DMS153 treated with DMSO at 0.1 percent for 48 hours (cell line): ENCODE measurements at regions not wholly inside any gene's neighbourhood (a gene's known extent, or its start where the extent isn't known, plus 50 kb on each side); places are given as distances from the start of the nearest gene placed in this dataset.

Experiments used
- DNase-seq: peaks from one replicate; lab custom pipeline; 2025; ENCODE audit not compliant: unreplicated experiment; lab: John Stamatoyannopoulos, UW

DNA sequence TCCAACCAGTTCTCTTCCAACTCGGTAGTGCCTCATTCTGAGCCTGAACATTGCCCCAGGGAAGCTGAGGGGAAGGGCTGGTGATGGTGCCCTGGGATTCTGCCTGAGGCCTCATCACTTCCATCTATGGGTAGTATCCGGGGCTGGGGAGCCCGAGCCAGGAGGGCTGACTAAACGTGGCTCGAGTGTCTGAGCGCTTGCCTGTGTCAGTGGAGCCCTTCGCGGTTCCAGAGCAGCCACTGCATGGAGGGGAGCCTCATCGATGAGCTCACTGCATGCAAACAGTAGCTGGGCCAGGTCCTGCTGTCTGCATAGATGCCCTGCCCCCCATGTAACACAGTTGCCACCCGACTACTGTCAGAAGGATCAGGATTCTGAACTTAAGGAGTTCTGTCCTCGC lies 129.3 kb downstream of the GLI2 start:
- DNase-seq, result no peak

DNA sequence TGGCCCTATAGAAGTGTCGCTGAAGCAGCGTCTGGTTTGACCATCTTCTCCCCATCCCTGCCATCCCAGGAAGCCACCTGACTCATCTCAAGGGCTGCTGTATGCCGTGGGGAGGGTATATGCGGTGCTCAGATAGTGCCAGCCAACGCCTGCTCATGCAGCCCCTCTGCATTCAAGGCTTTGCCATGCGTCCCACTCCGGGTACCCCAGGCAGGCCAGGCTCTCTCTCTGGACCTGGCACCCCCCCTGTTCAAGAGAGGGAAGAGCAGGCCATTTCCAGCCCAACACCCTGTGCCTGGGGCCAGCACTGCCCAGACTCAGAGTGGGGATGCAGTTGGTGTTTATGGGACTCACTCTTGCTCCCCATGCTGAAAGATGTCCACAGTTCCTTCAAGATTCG lies 130.0 kb downstream of the GLI2 start:
- no peak for DNase-seq

DNA sequence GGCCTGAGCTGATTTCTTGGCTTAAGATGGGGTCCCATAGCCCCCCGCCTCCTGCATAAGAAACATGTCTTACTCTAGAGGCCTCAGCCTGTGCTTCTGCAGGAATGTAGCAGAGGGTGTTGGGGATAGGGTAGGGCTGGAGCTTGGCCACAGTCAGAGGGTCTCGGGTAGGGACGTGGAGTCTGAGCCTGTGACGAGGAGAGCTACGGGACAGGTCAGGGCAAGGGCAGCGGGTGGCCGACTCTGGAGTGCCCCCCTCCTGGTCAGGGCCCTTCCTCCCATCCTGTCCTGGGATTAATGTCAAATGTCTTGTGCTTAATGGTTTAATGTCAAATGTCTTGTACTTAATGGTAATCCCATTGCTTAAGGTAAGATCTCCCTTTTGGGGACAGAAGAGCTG lies 130.4 kb downstream of the GLI2 start:
- DNase-seq, result no peak

DNA sequence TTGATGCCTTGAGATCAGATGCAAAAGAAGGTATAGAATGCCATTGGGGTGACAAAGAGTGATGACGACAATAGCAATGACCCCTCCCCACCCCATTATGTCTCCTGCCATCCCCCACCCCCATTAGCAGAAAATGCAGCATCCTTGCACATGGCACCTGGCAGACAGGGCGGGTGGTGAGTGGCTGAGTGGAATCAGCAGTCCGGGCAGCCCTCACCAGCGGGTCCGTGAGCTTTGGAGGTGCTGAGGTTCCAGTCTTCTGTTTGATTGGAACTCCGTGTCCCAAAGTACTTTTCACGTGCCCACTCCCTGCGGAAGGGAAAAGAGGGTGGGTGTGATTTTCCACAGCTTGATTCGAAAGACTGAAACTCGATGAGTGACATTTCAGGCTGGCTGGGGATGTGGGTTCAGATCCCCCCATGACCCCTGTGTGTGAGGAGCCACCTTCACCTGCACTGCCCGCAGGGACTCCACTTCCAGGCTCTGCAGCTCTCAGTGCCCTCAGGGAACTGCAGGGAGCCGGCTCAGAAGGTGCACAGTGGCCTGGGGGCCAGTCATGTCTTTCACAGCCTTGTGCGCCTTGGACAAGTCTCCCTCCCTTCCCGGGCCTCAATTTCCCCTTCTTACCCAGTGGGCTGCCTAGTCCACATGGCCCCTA lies 130.9 kb downstream of the GLI2 start:
- DNase-seq, result no peak

DNA sequence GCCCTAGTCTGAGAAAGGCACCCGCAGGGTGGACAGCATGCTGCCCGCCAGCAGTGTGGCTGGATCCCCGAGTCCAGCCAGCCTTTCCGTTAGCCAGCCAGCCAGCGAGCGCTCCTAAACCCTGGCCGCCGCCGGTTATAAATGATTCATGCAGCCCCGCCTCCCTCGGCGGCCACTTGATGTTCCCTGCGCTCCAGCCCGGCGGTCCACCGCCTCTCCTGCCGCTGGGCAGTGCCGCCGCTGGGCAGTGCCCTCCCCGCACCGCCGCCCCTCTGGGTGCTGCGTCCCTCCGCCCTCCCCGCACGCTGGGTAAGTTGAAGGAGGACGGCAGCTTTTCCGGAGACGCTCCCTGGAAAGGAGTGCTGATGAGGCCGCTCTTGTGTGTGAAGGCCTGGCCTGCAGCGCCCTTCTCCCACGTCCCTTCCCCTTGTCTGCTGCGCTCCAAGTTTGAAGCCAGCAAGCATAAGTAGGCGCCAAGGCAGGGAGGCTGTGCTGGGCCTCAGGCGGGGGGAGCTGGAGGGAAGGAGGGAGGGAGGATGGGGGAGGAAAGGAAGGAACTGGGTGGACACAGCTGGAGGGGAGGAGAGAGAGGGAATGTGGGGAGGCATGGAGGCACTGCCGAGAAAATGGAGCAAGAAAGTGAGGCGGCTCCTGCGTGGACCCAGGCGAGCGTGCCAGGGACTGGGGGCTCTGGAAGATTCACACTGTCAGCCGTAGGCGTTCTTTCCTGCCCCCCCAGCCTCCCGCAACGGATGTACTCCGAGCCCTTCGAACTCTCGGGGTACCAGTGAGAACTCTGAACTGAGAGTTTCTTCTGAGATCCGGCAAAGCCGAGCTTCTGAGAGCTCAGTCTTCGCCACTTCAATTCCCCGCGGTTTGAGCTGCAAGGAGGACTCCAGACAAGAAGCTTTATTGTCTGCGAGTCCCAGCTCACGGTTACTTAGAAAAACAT lies 131.9 kb downstream of the GLI2 start:
- no peak for DNase-seq

DNA sequence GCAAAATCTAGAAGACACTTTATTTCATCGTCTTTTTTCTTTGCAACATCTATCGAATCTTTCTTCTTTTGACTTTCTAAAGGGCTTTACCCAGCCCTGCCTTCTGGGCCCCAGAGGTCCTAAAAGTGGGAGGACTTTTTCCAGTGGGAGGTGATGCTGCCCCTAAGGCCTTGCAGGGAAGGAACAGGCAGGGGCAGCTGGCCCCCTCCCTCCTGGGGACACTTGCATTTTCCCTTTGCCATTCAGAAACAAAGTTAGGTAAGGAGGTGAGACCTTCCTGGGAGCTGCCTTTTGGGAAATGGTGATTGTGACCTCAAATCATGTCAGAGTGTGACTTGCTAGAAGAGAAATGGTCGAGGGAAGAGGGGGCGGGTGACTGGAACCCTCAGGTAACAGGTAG lies 132.7 kb downstream of the GLI2 start:
- DNase-seq, result no peak

DNA sequence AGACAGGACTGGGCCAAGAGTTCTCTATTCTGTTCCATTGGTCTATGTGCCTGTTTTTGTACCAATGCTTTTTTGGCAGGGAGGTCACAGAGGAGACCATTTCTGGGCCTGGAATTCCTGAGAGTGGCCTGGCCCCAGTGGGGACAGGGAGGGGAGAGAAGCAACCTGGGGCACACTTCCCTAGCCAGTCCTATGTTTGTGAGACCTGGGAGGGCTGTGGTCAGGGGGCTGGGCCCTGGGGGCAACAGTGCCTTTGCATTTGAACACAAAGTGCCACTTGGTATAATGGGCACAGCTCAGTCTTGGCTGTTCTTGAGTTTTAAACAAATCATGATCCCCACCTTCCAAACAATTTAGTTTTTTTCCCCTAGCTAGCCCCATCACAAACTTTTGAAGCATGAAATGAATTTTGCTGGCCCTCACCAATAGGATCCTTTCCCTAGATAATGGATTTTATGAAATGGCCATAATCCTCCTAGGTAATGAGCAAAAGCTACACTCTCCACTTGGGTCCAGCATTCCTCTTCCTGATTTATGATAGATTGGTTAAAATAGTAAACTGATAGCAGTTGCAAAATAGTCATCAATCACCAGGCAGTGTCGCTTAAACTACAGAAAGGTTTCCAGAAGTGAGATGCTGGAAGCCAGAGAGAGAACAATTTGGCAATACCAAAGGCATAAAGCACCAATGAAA lies 133.5 kb downstream of the GLI2 start:
- no peak for DNase-seq

DNA sequence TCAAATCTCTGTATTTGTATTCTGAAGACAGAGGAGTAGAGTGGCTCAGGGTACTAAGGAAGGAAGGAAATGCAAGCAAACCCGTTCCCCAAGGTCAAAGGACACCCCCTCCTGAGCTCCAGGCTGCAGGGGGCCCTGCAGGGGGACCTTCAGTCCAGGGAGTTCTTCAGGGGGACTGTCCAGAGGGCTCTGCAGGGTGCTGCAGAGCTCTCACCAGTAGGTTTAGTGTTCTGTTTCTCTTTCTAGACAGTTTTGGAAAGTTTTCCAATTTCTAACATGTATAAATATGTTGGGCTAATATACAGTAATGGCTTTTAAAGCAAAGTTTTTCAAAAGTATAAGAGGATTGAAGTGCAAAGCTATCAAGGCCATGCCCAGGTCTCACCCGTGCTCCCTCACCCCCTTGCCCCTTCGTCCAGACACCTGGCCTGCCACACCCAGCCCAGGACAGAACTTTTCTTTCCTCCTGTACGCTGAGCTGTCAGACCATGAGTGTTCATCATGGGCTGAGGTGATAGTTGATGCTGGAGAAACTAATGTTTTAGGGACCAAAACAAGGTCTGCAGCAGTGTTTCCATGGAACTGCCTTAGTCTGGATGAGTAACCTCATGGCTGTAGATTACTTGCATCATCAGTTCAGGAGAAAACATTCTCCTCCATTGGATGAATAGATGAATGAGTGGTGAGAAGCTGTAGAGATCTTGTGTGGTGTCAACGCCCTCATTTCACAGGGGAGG lies 134.2 kb downstream of the GLI2 start:
- DNase-seq, result no peak

DNA sequence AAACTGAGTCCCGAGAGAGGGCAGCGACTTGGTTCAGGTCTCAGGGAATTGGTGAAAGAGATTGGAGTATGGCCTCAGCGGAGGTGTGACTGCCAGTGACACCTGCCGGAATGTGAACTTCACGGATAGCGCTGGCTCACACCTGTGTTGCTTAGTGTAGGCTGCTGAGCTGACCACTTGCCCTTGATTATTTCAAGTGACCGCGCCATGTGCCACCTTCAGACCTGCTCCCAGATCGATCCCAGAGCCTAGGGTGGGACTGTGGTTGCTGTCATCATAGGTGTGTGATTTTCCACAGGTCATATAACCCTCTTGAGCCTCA lies 134.8 kb downstream of the GLI2 start:
- DNase-seq, result no peak

DNA sequence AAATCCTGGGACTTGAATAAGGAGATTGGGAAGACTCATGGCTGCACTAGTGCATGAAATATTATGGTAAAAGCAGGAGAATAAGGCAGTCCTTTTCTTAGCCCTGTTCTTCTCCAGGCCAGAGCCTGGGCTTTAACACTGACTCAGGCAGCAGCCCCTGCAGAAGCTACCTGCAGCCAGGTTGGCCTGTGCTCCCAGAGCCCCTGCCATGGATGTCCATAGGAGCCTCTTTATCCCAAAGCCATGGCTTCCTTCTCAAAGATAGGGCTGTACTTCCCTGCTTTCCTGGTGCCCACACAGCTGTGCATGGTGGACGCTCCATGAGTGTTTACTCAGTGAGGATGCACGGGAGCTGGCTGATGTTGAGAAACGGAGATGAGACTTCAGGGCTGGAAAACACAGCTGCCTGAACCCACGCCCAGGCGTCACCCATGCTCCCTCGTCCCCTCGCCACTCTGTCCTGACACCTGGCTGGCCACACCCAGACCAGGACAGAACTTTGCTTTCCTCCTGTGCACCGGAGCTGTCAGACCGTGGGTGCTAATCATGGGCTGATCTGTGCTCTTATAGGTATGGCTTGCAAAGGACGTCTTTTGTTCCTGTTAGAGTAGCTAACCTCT lies 135.5 kb downstream of the GLI2 start:
- no peak for DNase-seq

DNA sequence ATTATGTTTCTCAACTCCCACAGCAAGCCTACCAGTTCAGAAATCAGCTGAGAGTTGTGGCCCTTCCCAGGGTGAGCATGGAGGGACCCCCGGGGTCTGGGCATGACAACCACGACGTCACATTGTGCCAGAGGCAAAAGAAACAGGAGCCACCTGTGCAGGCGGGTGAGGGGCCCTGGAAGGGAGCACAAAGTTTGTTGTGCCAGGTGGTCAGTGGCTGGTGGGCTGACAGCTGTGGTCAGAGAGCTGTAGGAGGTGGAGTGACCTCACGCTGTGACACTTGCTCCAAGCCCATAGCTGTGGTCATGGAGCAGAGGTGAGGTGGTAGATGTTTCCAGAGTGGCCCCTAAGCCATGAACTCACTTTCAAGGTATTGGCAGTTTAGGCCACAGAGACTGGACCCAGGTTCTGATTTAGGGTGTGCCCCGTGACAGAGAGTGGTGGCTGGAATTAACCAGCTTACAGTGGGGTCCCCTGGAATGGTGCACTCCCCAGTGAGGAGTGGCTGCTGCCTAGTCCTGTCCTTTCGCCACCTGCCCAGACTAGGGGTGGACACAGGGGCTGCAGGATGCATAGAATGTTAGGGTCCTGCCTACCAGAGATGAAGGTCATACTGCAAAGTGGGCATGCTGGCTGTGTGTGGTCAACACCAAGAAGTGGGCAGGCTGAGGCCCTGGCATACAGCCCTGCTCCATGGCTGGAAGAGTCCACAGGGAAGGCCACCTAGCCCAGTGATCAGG lies 136.4 kb downstream of the GLI2 start:
- DNase-seq, result no peak

DNA sequence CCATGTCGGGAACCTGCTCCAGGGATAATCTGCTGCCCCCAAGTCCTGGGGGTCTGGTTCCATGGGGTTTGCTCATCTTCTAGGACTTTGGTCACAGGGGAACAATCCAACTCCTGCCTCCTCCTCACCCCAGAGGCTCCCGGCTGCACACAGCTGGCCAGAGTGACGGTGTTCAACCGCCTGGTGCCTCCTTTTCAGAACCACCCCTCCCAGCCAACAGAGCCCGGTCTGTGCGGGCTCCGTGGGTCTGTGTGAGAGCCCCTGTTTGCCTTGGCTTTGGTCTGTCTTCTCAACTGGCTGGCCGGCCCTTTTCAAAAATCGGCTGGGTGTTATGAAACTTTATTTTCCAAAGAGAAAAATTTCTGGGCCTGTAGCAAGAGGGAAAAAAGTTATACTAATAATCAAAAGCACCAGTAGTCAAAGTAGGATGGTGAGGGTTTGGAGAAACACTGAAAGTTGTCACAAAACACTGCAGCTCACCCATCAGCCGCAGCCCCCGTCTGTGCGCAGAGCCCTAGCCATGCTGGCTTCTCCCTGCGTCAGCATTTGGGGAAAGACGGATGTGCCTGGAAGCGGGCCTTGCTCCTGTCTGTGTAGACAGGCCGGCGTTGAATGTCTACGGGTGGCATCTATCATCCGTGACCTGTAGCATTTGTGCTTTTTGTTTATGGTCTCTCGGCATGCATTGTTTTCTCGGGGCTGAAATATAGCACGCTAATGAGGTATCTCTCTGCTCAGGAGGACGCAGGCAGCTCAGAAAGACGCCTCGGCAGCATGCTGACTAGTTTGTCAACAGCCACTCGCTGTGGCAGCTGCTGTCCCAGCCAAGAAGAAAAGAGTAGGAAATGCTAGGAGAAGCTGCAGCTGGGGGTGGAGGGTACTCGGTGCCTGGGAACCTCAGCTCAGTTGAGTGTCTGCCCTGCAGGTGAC lies 138.6 kb downstream of the GLI2 start:
- DNase-seq, result no peak

DNA sequence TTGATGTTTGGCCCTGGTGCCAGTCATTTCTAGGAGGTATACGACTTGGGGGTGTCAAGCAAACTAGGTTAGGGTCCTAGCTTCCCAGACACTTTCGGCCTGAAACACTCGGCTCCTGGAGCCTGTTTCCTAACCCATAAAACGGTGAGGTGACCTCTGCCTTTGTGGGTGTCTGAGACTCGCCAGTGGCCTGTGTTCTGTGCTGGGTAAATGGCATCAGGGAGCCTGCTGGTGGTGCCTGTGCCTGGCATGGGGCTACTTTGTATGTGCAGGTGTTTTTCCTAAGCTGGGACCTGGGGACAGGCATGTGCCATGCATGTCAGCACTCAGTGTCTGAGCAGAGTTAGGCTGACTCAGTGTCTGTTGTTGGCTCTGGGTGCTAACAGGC lies 139.2 kb downstream of the GLI2 start:
- no peak for DNase-seq

DNA sequence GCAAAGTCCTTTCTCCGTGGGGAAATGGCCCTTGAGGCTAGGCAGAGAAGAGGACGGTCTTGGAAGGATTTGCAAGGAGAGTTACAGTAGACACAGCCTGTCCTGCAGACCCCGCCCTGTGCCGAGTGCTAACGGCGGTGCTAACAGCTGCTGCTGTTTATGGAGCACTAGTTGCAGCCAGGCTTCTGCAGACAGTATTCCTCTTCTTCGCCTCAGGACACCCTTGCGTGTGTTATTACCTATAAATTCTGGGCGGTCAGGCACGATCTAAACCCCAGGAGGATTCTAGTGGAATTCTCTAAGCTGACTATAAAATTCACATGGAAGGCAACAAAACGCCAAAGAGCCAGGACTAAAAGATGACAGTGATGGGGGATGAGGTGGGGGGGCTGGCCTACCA lies 139.8 kb downstream of the GLI2 start:
- DNase-seq, result no peak

DNA sequence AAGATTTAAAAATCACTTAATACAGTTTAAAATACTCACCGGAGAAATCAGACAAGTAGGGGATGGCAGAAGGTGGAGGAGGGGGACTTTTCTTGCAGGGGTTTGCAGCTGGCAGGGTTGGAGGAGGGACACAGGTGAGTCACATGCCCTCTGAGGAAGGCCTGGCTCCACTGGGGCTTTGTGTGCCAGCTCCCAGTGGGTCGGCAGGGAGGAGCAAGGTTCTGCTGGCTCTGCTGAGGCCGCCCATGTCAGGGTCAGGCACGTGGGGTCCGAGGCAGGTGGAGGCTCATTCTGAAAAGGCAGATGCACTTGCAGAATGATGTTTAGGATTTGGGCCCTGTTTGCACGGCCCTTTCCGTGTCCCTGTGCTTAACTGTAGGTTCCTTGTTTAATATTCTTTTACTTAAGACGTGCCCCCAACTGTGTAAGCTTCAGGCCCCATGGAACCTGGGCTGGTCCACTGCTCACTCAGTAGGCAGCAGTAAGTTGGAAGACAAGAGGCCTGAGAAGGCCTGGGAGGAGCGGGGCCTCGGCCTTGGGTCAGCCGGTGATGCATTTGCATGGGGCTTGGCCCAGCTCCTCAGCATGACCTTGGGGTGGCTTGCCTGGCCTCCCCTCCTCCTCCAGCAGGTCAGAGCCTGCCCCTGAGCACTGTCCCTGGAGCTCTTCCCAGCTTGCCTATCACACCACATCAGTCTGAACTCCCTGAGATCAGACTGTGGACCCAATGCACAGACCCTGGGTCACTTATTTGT lies 141.0 kb downstream of the GLI2 start:
- no peak for DNase-seq

DNA sequence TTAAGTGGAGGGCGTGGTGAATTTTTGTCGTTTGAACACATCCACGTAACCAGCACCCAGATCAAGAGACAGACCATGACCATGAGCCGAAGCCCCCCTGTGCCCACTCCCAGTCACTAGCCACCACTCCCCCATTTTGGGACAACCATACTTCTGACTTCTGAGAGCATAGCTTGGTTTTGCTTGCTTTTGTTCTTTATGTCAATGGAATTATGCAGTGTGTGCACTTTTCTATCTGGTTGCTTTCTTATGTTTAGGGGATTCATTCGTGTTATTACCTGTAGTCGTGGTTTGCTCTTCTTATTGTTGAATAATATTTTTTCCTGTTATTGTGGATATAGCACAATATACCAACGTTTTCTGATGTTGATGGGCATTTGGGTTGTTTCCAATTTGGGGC lies 141.7 kb downstream of the GLI2 start:
- no peak for DNase-seq

DNA sequence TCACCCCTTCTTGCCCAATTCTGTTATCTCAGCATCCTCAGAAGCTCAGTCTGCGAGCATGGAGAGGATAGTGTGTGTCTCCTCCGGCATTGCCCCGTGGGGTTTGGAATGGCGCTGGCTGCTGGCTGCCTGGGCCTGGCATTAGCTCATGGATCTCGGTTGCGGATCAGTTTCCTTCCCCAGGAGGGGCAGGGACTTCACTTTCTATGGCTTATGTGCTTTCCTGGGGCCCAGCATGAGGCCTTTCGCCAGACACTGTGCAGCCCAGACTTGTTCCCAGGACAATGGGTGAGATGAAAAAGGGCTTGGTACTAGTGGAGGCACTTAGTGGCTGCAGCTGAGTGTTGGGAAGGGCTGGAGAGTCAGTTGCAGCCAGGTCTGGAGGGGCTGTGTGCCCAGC lies 143.3 kb downstream of the GLI2 start:
- no peak for DNase-seq

DNA sequence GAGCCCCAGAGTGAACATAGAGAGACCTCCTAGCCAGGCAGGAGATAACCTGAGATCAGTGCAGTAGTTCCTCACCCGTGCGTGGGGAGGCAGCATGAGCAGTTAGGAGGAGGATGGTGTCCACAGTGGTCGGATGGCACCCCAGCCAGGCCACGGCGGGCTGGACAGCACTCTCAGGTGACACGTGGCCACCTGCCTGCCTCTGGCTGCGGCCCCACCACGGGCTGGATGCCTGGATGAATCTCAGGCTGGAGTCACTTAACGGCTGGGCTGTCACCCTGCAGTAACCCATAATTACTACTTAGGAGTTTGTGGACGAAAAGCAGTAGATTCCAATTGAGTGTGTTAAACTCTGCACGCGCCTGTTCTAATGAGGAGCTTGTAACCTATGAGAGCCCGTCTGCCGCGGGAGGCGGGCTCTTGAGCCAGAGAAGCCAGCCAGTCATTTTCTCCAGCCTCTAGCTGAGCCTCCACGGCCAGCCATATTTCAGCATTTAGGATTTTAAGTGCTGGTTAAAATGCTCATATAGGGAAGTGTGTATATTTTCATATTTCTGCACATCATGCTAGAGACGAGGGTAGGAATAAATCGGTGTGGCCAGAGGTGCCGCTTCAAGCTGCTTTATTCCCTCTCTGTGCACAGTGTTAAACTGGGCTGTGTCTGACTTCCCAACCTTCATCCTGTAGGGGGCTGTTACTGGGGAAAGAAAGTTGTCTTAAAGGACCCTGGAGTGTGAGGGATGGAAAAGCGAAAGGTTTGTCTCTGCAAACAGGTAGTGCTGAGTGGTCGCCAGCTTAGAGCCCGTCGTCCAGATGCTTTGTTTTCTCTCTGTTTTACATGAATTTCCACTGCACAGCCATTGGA lies 144.0 kb downstream of the GLI2 start:
- no peak for DNase-seq
